HEK293T (cell line): ENCODE measurements at regions not wholly inside any gene's neighbourhood (a gene's known extent, or its start where the extent isn't known, plus 50 kb on each side); places are given as distances from the start of the nearest gene placed in this dataset.

Source experiments
- CTCF ChIA-PET: fragments of 350-600 bp; formaldehyde crosslinking; extraction: SDS; loops from one replicate; lab custom pipeline; 2021; ENCODE audit warnings: antibody characterized with exemption, inconsistent platforms; lab: Yijun Ruan, JAX
- POLR2A ChIA-PET: fragments of 350-600 bp; formaldehyde crosslinking; extraction: SDS; loops from one replicate; lab custom pipeline; 2020; ENCODE audit warnings: antibody characterized with exemption, inconsistent platforms; lab: Yijun Ruan, JAX
- DNase-seq: peaks from one replicate; pipeline ENCODE4 v3.0.0; 2012; ENCODE audit warnings: mixed read lengths; ENCODE audit errors: extremely low spot score
- ARNT ChIP-seq: fragments of 450-650 bp; IDR thresholded peaks from 2 replicates; pipeline ENCODE4 v1.6.1; 2017; ENCODE audit warnings: mild to moderate bottlenecking
- BHLHE40 ChIP-seq: fragments of 450-650 bp; IDR thresholded peaks from 2 replicates; pipeline ENCODE4 v1.6.1; 2016; ENCODE audit warnings: mild to moderate bottlenecking, moderate library complexity, borderline replicate concordance
- CTBP1 ChIP-seq: fragments of 450-650 bp; IDR thresholded peaks from 2 replicates; pipeline ENCODE4 v1.6.1; 2016; ENCODE audit warnings: borderline replicate concordance
- ELF4 ChIP-seq: fragments of 450-650 bp; IDR thresholded peaks from 2 replicates; pipeline ENCODE4 v1.6.1; 2017; ENCODE audit warnings: antibody characterized with exemption
- FOXA1 ChIP-seq: fragments of 450-650 bp; IDR thresholded peaks from 2 replicates; pipeline ENCODE4 v1.6.1; 2016; ENCODE audit warnings: mild to moderate bottlenecking
- FOXK2 ChIP-seq: fragments of 450-650 bp; IDR thresholded peaks from 2 replicates; pipeline ENCODE4 v1.6.1; 2016; ENCODE audit warnings: mild to moderate bottlenecking
- FOXM1 ChIP-seq: fragments of 450-650 bp; IDR thresholded peaks from 2 replicates; pipeline ENCODE4 v1.6.1; 2017; ENCODE audit warnings: mild to moderate bottlenecking, borderline replicate concordance
- HDGF ChIP-seq: fragments of 450-650 bp; IDR thresholded peaks from 2 replicates; pipeline ENCODE4 v1.6.1; 2017; ENCODE audit warnings: antibody characterized with exemption, borderline replicate concordance
- L3MBTL2 ChIP-seq: fragments of 450-650 bp; conservative IDR thresholded peaks from 2 replicates; pipeline ENCODE4 v1.6.1; 2016; ENCODE audit warnings: mild to moderate bottlenecking
- LEF1 ChIP-seq: fragments of 450-650 bp; IDR thresholded peaks from 2 replicates; pipeline ENCODE4 v1.6.1; 2017; ENCODE audit warnings: mild to moderate bottlenecking, borderline replicate concordance
- NFRKB ChIP-seq: fragments of 450-650 bp; IDR thresholded peaks from 2 replicates; pipeline ENCODE4 v1.6.1; 2016; ENCODE audit warnings: mild to moderate bottlenecking, moderate library complexity
- PKNOX1 ChIP-seq: fragments of 450-650 bp; IDR thresholded peaks from 2 replicates; pipeline ENCODE4 v1.6.1; 2016
- SP1 ChIP-seq: fragments of 450-650 bp; IDR thresholded peaks from 2 replicates; pipeline ENCODE4 v1.6.1; 2017
- SUZ12 ChIP-seq: fragments of 450-650 bp; IDR thresholded peaks from 2 replicates; pipeline ENCODE4 v1.6.1; 2016; ENCODE audit warnings: mild to moderate bottlenecking
- TARDBP ChIP-seq: fragments of 450-650 bp; IDR thresholded peaks from 2 replicates; pipeline ENCODE4 v1.6.1; 2016
- ZNF384 ChIP-seq: fragments of 450-650 bp; IDR thresholded peaks from 2 replicates; pipeline ENCODE4 v1.6.1; 2016

- ChIA-PET POLR2A (no interaction called here), CTCF (no interaction called here)
- DNase-seq = no peak
- no peak for TF ChIP-seq SUZ12
- no peak for TF ChIP-seq ARNT
- TF ChIP-seq NFRKB = no peak
- TF ChIP-seq LEF1 = no peak
- no peak for TF ChIP-seq FOXK2
- no peak for TF ChIP-seq SP1
- TF ChIP-seq ELF4 = no peak
- no peak for TF ChIP-seq CTBP1
- TF ChIP-seq FOXA1 = no peak
- no peak for TF ChIP-seq FOXM1
- TF ChIP-seq HDGF = no peak
- TF ChIP-seq ZNF384 = no peak
- TF ChIP-seq PKNOX1 = no peak
- no peak for TF ChIP-seq BHLHE40
- TF ChIP-seq L3MBTL2 = no peak
- no peak for TF ChIP-seq TARDBP
These were observed 253.2 kb upstream of the APCDD1 start for GRCh38 chr18:10201226-10201625.

DNA sequence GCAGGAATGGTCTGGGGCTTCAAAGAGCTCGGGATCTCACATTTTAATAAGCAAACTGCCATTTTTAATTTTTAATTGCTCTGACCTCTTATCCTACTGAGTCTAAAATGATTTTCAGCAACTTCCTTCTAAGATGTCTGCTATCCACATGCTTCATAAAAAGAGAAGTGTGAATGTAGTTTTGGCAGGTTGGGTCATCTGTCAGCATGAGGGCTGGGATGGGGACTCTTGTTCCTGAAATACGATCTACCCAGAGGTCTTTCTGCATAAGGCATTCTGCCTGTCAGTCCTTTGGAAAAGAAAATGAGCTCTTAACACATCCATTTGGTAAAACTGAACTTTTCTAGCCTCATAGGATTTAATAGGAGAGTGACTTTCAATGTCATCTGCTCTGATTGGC, 252.8 kb upstream of the APCDD1 start:
- ChIA-PET CTCF (no interaction called here), POLR2A (no interaction called here)
- no peak for DNase-seq
- TF ChIP-seq FOXM1 (no peak), ARNT (no peak), CTBP1 (no peak), FOXA1 (no peak), SP1 (no peak), L3MBTL2 (no peak), FOXK2 (no peak)

- TF ChIP-seq CTBP1 (no peak), PKNOX1 (peak; percentile 32; the same call in 1 of the 2 replicates)
- POLR2A ChIA-PET = no interaction called here
- no peak for DNase-seq
- CTCF ChIA-PET = no interaction called here
These were observed 251.6 kb upstream of the APCDD1 start for GRCh38 chr18:10202845-10203321.

- CTCF ChIA-PET = no interaction called here
- POLR2A ChIA-PET = no interaction called here
- DNase-seq = no peak
- TF ChIP-seq CTBP1 (no peak), HDGF (no peak), TARDBP (no peak), SUZ12 (no peak), ELF4 (no peak), L3MBTL2 (no peak), FOXM1 (no peak), PKNOX1 (no peak), ZNF384 (no peak), LEF1 (no peak), FOXA1 (no peak), ARNT (no peak), FOXK2 (no peak)
These were observed 249.3 kb upstream of the APCDD1 start for GRCh38 chr18:10205151-10205550.

GRCh38 chr18:10207682-10208345, 246.6 kb upstream of the APCDD1 start:
- TF ChIP-seq FOXK2 (no peak), NFRKB (no peak), TARDBP (no peak), ZNF384 (no peak), SUZ12 (no peak)
- DNase-seq = no peak
- POLR2A ChIA-PET = no interaction called here
- CTCF ChIA-PET = no interaction called here

DNA sequence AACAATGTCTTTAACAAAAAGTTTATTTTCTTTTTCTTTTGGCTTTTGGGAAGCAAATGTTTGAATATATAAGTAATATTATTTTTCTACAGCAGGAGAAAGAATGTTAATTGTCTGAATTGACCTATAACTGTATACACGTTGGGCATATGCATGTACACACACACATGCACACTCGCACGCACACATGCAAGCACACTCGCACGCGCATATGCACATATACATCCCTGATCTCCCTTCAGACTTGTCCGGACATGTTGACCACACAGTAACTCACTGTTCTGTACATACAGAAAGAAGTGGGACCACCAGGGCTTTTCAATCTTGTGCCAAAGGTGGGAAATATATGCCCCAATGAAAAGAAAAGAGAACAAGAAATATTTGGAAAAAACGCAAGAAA, 245.1 kb upstream of the APCDD1 start:
- ChIA-PET CTCF (no interaction called here), POLR2A (no interaction called here)
- no peak for TF ChIP-seq NFRKB
- no peak for TF ChIP-seq PKNOX1
- no peak for TF ChIP-seq SP1
- TF ChIP-seq FOXK2 = no peak
- no peak for TF ChIP-seq FOXM1
- no peak for DNase-seq
